HepG2 (cell line): ENCODE measurements at regions not wholly inside any gene's neighbourhood (a gene's known extent, or its start where the extent isn't known, plus 50 kb on each side); places are given as distances from the start of the nearest gene placed in this dataset.

ENCODE experiments used
- ATAC-seq: fragments of 200-7000 bp; cut with Tn5 transposase; 3 replicates; pipeline ENCODE4 v1.9.1; 2020; ENCODE audit warnings: mild to moderate bottlenecking, moderate library complexity
- BruUV-seq: library from RNA; stranded (reverse); fragments of 400-500 nt; replicated peaks from 2 replicates; lab custom pipeline; 2021; lab: Mats Ljungman, UMichigan
- CTCF ChIA-PET: fragments of 300-600 bp; formaldehyde crosslinking; extraction: SDS; loops from one replicate; lab custom pipeline; 2021; ENCODE audit warnings: low total read pairs, inconsistent platforms, low intra/inter-chr PET ratio; lab: Yijun Ruan, JAX
- POLR2A ChIA-PET: fragments of 350-600 bp; sonication (Branson Sonifier 250); formaldehyde crosslinking; loops from one replicate; lab custom pipeline; 2020; ENCODE audit warnings: antibody characterized with exemption, inconsistent platforms; lab: Yijun Ruan, JAX
- DNase-seq: peaks from one replicate; pipeline ENCODE4 v3.0.0-alpha.2; 2015; ENCODE audit warnings: low spot score
- FAIRE-seq: peaks from 3 replicates; lab custom pipeline; 2011; peaks lifted over from hg19 to GRCh38; lab: Jason Lieb, UNC
- H2AFZ ChIP-seq: one replicate; pipeline ENCODE4 v1.6.1; 2011; ENCODE audit warnings: low read length, inconsistent platforms
- H3K27ac ChIP-seq: fragments of 300-600 bp; 3 replicates; pipeline ENCODE4 v1.8.0; 2011; ENCODE audit warnings: mixed run types, mild to moderate bottlenecking, mixed read lengths, low read length, inconsistent platforms; ENCODE audit not compliant: insufficient read depth; ENCODE audit errors: extremely low read length
- H3K27me3 ChIP-seq, 2 experiments: fragments of 200-600 bp in 1 of 2; 2 replicates in 1 of 2; 3 replicates in 1 of 2; pipeline versions ENCODE4 v1.6.0 to v1.8.0; 2011; ENCODE audit warnings: low read length in 2 of 2, mild to moderate bottlenecking in 2 of 2, moderate library complexity in 2 of 2, inconsistent platforms in 1 of 2; ENCODE audit not compliant: insufficient read depth in 2 of 2, control insufficient read depth in 1 of 2
- H3K36me3 ChIP-seq, 2 experiments: fragments of 200-600 bp in 1 of 2; replicated peaks in 1 of 2; 2 replicates in 1 of 2; 3 replicates in 1 of 2; pipeline versions ENCODE4 v1.5.1 to v1.8.0; 2011; ENCODE audit warnings: low read length in 2 of 2, inconsistent platforms in 1 of 2; ENCODE audit not compliant: insufficient read depth in 2 of 2, control insufficient read depth in 1 of 2
- H3K4me1 ChIP-seq: 2 replicates; pipeline ENCODE4 v1.5.1; 2012; ENCODE audit warnings: low read length, inconsistent platforms; ENCODE audit not compliant: insufficient read depth
- H3K4me2 ChIP-seq: 2 replicates; pipeline ENCODE4 v1.6.0; 2011; ENCODE audit warnings: low read depth, low read length, inconsistent platforms
- H3K4me3 ChIP-seq, 3 experiments: fragments of 200-600 bp in 1 of 3; sonication (generic), shearing (Covaris generic) in 1 of 3; replicated peaks in 1 of 3; 2 replicates each; pipeline ENCODE4 v1.5.1; 2011 to 2016; ENCODE audit warnings: low read length in 3 of 3, inconsistent platforms in 2 of 3, low read depth in 2 of 3, mild to moderate bottlenecking in 2 of 3, control low read depth in 1 of 3, mixed read lengths in 1 of 3; ENCODE audit not compliant: insufficient read depth in 1 of 3
- H3K79me2 ChIP-seq: one replicate; pipeline ENCODE4 v1.6.1; 2011; ENCODE audit warnings: low read length, inconsistent platforms; ENCODE audit not compliant: insufficient read depth
- H3K9ac ChIP-seq: 2 replicates; pipeline ENCODE4 v1.6.0; 2011; ENCODE audit warnings: mild to moderate bottlenecking, low read depth, low read length, inconsistent platforms; ENCODE audit not compliant: insufficient read depth
- H3K9me3 ChIP-seq: 2 replicates; pipeline ENCODE4 v1.5.1; 2012; ENCODE audit warnings: mild to moderate bottlenecking, low read length
- H4K20me1 ChIP-seq: 2 replicates; pipeline ENCODE4 v1.6.0; 2011; ENCODE audit warnings: inconsistent platforms, mild to moderate bottlenecking, low read length, moderate library complexity; ENCODE audit not compliant: insufficient read depth
- DNMT3B ChIP-seq: conservative IDR thresholded peaks from 2 replicates; pipeline ENCODE4 v1.6.1; 2016; ENCODE audit warnings: missing biosample characterization, control low read depth
- REPIN1 ChIP-seq: sonication (generic); formaldehyde crosslinking; IDR thresholded peaks from 2 replicates; pipeline ENCODE4 v1.8.0; 2022; ENCODE audit warnings: missing genetic modification reagents, low read depth, mild to moderate bottlenecking, borderline replicate concordance
- SSRP1 ChIP-seq: IDR thresholded peaks from 2 replicates; pipeline ENCODE4 v1.6.1; 2016; ENCODE audit warnings: control low read depth
- ZNF562 ChIP-seq: sonication (generic); formaldehyde crosslinking; IDR thresholded peaks from 2 replicates; pipeline ENCODE4 v1.8.0; 2022; ENCODE audit warnings: missing genetic modification reagents, borderline replicate concordance
- WGBS: methylation state at CpG from one replicate; pipeline ENCODE4 v1.1.6; 2017; ENCODE audit warnings: low lambda C conversion rate; 5-methylcytosine and 5-hydroxymethylcytosine counted together
- in situ Hi-C: cut with HindIII; loops from 2 replicates; pipeline ENCODE4 v1.10.0; 2017; ENCODE audit warnings: low pct_unique_long_range_greater_than_20kb; ENCODE audit not compliant: extremely low pct_ligation_motif_present
- intact Hi-C: fragments of 100-400 bp; cut with micrococcal nuclease; formaldehyde crosslinking; loops from one replicate; pipeline ENCODE4 v1.10.0; 2022; ENCODE audit not compliant: unreplicated experiment
- TF ChIP-seq, protein P1 (sequence below): sonication (generic); formaldehyde crosslinking; IDR thresholded peaks from 2 replicates; pipeline ENCODE4 v1.4.0; 2020; ENCODE audit warnings: missing genetic modification reagents, borderline replicate concordance
- TF ChIP-seq, protein P2 (sequence below), 2 experiments: sonication (generic) in 1 of 2; formaldehyde crosslinking in 1 of 2; IDR thresholded peaks; 2 replicates each; pipeline versions ENCODE4 v1.4.0 to v1.6.1; 2016 to 2020; ENCODE audit warnings: borderline replicate concordance in 1 of 2, low read depth in 1 of 2, mild to moderate bottlenecking in 1 of 2, missing genetic modification reagents in 1 of 2
- TF ChIP-seq, protein P3 (sequence below): sonication (generic); formaldehyde crosslinking; IDR thresholded peaks from 2 replicates; pipeline ENCODE4 v1.5.1; 2020; ENCODE audit warnings: mild to moderate bottlenecking, missing genetic modification reagents, borderline replicate concordance
- TF ChIP-seq, protein P4 (sequence below): IDR thresholded peaks from 2 replicates; pipeline ENCODE4 v1.6.1; 2016; ENCODE audit warnings: control low read depth

DNA sequence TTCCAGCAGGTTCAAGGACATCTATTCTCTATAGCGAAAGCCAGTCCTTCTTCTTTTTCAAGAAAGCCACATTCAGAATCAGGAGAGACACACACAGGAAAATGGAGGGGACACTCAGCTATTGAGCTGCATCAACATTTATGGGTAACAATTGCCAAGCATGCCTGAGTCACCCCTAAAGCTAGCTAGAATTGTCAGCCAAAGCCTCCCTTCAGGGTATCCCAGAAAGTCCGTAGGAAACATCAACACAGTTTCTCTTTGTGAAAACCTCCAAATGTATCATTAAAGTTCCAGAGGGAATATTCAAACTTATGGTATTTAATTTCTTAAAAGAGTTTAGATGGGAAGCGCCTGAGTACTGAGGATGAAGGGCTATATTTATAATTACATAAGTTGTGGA, 331.1 kb upstream of the SLC7A11 start:
- Histone ChIP-seq H3K27ac (no peak overlapping the region), H4K20me1 (no peaks in the 10 kb centered on the region), H3K27me3 (no peaks in the 10 kb centered on the region), H2AFZ (no peak overlapping the region), H3K79me2 (no peaks in the 10 kb centered on the region), H3K36me3 (no peaks in the 10 kb centered on the region), H3K9ac (no peak overlapping the region), H3K9me3 (no peaks in the 10 kb centered on the region), H3K4me2 (no peak overlapping the region), H3K4me1 (no peaks in the 10 kb centered on the region), H3K4me3 (no peak overlapping the region)
- no TSS peak for BruUV-seq
- ChIA-PET POLR2A (no interaction called here), CTCF (no interaction called here)
- in situ Hi-C loops: loop anchor here (10.0 kb wide), 2 partner anchors 102 to 302 kb away; no protein-coding TSS in a partner anchor
- FAIRE-seq (no peak), DNase-seq (no peak), ATAC-seq (no peak)
- intact Hi-C loops: loop anchor here (10.0 kb wide), 1 partner anchor 388 kb away; no protein-coding TSS in a partner anchor
- 17% methylated on average over 3 of the region's 3 CpGs for WGBS
- TF ChIP-seq, protein P1, sequence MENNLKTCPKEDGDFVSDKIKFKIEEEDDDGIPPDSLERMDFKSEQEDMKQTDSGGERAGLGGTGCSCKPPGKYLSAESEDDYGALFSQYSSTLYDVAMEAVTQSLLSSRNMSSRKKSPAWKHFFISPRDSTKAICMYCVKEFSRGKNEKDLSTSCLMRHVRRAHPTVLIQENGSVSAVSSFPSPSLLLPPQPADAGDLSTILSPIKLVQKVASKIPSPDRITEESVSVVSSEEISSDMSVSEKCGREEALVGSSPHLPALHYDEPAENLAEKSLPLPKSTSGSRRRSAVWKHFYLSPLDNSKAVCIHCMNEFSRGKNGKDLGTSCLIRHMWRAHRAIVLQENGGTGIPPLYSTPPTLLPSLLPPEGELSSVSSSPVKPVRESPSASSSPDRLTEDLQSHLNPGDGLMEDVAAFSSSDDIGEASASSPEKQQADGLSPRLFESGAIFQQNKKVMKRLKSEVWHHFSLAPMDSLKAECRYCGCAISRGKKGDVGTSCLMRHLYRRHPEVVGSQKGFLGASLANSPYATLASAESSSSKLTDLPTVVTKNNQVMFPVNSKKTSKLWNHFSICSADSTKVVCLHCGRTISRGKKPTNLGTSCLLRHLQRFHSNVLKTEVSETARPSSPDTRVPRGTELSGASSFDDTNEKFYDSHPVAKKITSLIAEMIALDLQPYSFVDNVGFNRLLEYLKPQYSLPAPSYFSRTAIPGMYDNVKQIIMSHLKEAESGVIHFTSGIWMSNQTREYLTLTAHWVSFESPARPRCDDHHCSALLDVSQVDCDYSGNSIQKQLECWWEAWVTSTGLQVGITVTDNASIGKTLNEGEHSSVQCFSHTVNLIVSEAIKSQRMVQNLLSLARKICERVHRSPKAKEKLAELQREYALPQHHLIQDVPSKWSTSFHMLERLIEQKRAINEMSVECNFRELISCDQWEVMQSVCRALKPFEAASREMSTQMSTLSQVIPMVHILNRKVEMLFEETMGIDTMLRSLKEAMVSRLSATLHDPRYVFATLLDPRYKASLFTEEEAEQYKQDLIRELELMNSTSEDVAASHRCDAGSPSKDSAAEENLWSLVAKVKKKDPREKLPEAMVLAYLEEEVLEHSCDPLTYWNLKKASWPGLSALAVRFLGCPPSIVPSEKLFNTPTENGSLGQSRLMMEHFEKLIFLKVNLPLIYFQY (CRISPR knock-in tag): no peak
- TF ChIP-seq SSRP1 (CRISPR knock-in tag) (no peak), ZNF562 (CRISPR knock-in tag) (no peak), DNMT3B (CRISPR knock-in tag) (no peak), REPIN1 (CRISPR knock-in tag) (no peak)
- TF ChIP-seq, protein P2, sequence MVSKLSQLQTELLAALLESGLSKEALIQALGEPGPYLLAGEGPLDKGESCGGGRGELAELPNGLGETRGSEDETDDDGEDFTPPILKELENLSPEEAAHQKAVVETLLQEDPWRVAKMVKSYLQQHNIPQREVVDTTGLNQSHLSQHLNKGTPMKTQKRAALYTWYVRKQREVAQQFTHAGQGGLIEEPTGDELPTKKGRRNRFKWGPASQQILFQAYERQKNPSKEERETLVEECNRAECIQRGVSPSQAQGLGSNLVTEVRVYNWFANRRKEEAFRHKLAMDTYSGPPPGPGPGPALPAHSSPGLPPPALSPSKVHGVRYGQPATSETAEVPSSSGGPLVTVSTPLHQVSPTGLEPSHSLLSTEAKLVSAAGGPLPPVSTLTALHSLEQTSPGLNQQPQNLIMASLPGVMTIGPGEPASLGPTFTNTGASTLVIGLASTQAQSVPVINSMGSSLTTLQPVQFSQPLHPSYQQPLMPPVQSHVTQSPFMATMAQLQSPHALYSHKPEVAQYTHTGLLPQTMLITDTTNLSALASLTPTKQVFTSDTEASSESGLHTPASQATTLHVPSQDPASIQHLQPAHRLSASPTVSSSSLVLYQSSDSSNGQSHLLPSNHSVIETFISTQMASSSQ (IDR thresholded peaks at IDR 0.05; ENCODE audit: low read depth): no peak
- TF ChIP-seq, protein P2 (CRISPR knock-in tag; IDR thresholded peaks at IDR 0.05; ENCODE audit: borderline replicate concordance): no peak
- TF ChIP-seq, protein P3, sequence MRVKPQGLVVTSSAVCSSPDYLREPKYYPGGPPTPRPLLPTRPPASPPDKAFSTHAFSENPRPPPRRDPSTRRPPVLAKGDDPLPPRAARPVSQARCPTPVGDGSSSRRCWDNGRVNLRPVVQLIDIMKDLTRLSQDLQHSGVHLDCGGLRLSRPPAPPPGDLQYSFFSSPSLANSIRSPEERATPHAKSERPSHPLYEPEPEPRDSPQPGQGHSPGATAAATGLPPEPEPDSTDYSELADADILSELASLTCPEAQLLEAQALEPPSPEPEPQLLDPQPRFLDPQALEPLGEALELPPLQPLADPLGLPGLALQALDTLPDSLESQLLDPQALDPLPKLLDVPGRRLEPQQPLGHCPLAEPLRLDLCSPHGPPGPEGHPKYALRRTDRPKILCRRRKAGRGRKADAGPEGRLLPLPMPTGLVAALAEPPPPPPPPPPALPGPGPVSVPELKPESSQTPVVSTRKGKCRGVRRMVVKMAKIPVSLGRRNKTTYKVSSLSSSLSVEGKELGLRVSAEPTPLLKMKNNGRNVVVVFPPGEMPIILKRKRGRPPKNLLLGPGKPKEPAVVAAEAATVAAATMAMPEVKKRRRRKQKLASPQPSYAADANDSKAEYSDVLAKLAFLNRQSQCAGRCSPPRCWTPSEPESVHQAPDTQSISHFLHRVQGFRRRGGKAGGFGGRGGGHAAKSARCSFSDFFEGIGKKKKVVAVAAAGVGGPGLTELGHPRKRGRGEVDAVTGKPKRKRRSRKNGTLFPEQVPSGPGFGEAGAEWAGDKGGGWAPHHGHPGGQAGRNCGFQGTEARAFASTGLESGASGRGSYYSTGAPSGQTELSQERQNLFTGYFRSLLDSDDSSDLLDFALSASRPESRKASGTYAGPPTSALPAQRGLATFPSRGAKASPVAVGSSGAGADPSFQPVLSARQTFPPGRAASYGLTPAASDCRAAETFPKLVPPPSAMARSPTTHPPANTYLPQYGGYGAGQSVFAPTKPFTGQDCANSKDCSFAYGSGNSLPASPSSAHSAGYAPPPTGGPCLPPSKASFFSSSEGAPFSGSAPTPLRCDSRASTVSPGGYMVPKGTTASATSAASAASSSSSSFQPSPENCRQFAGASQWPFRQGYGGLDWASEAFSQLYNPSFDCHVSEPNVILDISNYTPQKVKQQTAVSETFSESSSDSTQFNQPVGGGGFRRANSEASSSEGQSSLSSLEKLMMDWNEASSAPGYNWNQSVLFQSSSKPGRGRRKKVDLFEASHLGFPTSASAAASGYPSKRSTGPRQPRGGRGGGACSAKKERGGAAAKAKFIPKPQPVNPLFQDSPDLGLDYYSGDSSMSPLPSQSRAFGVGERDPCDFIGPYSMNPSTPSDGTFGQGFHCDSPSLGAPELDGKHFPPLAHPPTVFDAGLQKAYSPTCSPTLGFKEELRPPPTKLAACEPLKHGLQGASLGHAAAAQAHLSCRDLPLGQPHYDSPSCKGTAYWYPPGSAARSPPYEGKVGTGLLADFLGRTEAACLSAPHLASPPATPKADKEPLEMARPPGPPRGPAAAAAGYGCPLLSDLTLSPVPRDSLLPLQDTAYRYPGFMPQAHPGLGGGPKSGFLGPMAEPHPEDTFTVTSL (CRISPR knock-in tag): no peak
- TF ChIP-seq, protein P4, sequence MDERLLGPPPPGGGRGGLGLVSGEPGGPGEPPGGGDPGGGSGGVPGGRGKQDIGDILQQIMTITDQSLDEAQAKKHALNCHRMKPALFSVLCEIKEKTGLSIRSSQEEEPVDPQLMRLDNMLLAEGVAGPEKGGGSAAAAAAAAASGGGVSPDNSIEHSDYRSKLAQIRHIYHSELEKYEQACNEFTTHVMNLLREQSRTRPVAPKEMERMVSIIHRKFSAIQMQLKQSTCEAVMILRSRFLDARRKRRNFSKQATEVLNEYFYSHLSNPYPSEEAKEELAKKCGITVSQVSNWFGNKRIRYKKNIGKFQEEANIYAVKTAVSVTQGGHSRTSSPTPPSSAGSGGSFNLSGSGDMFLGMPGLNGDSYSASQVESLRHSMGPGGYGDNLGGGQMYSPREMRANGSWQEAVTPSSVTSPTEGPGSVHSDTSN (CRISPR knock-in tag): no peak
